KOPT-K1 (cell line): ENCODE measurements at regions not wholly inside any gene's neighbourhood (a gene's known extent, or its start where the extent isn't known, plus 50 kb on each side); places are given as distances from the start of the nearest gene placed in this dataset.

Experiments used
- H3K27ac ChIP-seq: fragments of 200-600 bp; sonication (generic); 2 replicates; pipeline ENCODE4 v1.5.1; 2016; ENCODE audit warnings: antibody characterized with exemption, mild to moderate bottlenecking, low read depth, low read length; ENCODE audit not compliant: poor library complexity, severe bottlenecking
- H3K36me3 ChIP-seq: fragments of 200-600 bp; sonication (generic); 2 replicates; pipeline ENCODE4 v1.5.1; 2017; ENCODE audit warnings: antibody characterized with exemption, mild to moderate bottlenecking, low read length, moderate library complexity; ENCODE audit not compliant: insufficient read depth
- H3K9me3 ChIP-seq: fragments of 200-600 bp; sonication (generic); 2 replicates; pipeline ENCODE4 v1.5.1; 2017; ENCODE audit warnings: antibody characterized with exemption, low read length, mild to moderate bottlenecking; ENCODE audit not compliant: insufficient read depth, poor library complexity, severe bottlenecking

DNA sequence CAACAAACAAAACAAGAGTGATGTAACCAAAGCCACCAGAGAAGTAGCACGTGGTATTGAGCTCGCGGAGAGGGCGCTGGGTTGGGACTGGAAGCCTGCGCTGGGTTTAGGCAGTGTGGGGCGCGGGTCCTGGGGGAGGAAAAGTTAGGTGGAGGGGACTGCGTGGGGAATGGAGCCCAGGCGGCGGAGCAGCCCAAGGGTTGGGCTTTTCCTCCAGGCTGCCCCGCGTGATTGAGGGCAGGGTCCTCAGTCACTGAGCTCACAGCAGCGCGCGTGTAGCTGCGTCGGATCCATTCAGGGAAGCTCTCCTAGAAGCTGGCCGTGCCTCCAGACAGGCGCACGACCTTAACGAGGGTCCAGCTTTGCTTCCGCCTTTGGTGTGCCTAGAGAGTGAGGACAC, 357.4 kb downstream of the GALR1 start:
- Histone ChIP-seq H3K27ac (no peak overlapping the region), H3K36me3 (no peaks in the 10 kb centered on the region), H3K9me3 (peaks cover 10% of the 10 kb centered on the region)

GRCh38 chr18:77608807-77609206, 359.2 kb downstream of the GALR1 start:
- Histone ChIP-seq H3K36me3 (no peaks in the 10 kb centered on the region), H3K9me3 (peaks cover 10% of the 10 kb centered on the region), H3K27ac (no peak overlapping the region)

- Histone ChIP-seq H3K9me3 (no peaks in the 10 kb centered on the region), H3K36me3 (no peaks in the 10 kb centered on the region), H3K27ac (no peak overlapping the region)
These were observed 368.0 kb downstream of the GALR1 start for GRCh38 chr18:77617694-77618093.

DNA sequence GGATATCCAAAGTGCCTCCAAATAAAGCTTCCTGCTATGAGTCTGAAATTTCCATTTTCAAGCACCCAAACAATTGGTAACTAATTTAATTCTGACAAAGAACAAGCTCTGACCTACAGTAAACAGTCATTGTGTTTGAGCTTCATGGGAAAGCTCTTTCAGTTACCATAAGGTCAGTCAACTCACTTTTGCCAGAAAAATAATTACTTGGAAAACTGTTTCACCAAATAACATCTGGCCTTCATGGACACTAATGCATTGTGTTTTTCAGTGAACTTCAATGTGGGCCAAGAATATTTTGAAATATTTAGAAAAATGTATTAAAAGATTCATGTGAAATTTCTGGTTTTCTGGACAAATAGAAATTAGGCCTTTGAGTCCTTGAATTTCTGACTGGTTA, 369.9 kb downstream of the GALR1 start:
- Histone ChIP-seq H3K36me3 (no peaks in the 10 kb centered on the region), H3K9me3 (no peaks in the 10 kb centered on the region), H3K27ac (no peak overlapping the region)

DNA sequence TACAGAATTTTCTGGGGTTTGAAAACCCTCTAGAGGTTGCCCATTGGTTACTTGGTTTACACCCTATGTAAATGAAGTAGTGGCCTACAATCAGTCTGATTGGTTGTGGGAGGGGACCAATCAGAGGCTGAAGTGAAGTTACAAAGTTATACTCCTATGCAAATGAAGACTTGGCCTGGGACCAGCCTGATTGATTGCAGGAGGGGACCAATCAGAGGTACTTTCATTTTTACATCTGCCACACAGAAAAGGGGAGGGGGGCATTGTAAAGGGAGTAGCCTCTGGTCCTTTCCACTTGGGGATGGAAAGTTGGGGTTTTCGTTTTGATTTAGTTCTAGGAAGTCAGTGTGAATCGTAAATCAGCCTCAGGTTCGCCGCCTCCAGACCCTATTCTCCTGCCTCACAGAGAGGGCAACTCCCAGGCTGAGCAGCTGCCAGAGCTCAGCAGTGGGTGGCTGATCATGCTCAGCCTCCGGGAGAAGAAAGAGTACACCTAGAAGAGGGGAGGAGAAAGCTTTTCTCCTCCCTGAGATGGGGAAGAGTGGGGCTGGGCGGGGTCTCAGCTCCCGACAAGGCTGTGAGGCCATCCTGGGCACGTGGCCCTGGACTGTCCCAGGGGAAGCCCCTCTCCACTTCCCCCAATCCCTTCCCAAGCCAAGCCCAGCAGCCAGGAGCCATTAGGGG, 372.5 kb downstream of the GALR1 start:
- Histone ChIP-seq H3K36me3 (no peaks in the 10 kb centered on the region), H3K27ac (no peak overlapping the region), H3K9me3 (no peaks in the 10 kb centered on the region)

DNA sequence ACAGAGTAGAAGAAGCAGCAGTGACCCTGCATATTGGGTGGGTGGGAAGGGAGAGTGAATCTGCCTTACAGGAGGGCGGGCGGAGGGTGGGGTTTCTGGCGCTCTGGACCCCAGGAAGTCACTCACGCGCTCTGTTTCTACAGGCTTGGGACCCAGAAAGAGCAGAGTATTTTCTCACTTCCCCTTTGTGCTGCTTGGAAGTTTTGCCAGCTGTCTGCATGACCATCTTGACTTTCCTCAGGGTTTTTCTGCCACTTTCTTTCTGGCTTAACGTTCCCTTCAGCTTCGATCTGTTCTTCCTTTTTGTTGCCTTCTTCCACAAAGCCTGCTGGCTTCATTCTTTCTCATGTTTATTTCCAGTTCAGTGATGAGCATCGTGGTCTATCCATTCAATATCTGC, 383.1 kb downstream of the GALR1 start:
- Histone ChIP-seq H3K9me3 (no peaks in the 10 kb centered on the region), H3K27ac (no peak overlapping the region), H3K36me3 (no peaks in the 10 kb centered on the region)

GRCh38 chr18:77634494-77634893, 384.8 kb downstream of the GALR1 start:
- Histone ChIP-seq H3K36me3 (no peaks in the 10 kb centered on the region), H3K9me3 (no peaks in the 10 kb centered on the region), H3K27ac (no peak overlapping the region)

- H3K36me3 ChIP-seq, result no peaks in the 10 kb centered on the region
- no peak overlapping the region for H3K27ac ChIP-seq
- no peaks in the 10 kb centered on the region for H3K9me3 ChIP-seq
These were observed 385.8 kb downstream of the GALR1 start for GRCh38 chr18:77635451-77635850.

GRCh38 chr18:77635858-77636257, 386.2 kb downstream of the GALR1 start:
- Histone ChIP-seq H3K27ac (no peak overlapping the region), H3K9me3 (no peaks in the 10 kb centered on the region), H3K36me3 (no peaks in the 10 kb centered on the region)

GRCh38 chr18:77645170-77645872, 395.7 kb downstream of the GALR1 start:
- Histone ChIP-seq H3K36me3 (no peaks in the 10 kb centered on the region), H3K27ac (no peak overlapping the region), H3K9me3 (no peaks in the 10 kb centered on the region)

DNA sequence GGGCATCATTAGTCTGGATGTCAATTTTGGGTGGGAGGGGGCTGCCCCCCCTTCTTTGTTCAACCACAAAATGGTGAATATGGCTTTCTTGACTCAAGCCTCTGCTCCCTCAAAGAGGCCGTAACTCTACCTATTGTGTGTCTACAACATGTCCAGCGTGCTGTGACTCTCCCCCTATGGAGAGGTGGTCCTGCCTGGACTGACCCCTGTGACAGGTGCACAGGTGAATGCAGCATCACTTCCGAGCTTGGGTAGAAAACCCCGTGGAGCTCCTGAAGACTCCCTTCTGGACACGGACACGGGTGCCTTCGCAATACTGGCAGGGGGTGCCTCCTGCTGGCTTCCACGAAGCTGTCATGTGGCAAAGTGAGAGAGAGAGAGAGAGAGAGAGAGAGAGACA, 397.8 kb downstream of the GALR1 start:
- Histone ChIP-seq H3K9me3 (no peaks in the 10 kb centered on the region), H3K27ac (no peak overlapping the region)

GRCh38 chr18:77648411-77648810, 398.8 kb downstream of the GALR1 start:
- H3K9me3 ChIP-seq, result no peaks in the 10 kb centered on the region
- no peak overlapping the region for H3K27ac ChIP-seq
- no peaks in the 10 kb centered on the region for H3K36me3 ChIP-seq

More for the DNA sequence above, 397.8 kb downstream of the GALR1 start:
- H3K36me3 ChIP-seq, result no peaks in the 10 kb centered on the region

DNA sequence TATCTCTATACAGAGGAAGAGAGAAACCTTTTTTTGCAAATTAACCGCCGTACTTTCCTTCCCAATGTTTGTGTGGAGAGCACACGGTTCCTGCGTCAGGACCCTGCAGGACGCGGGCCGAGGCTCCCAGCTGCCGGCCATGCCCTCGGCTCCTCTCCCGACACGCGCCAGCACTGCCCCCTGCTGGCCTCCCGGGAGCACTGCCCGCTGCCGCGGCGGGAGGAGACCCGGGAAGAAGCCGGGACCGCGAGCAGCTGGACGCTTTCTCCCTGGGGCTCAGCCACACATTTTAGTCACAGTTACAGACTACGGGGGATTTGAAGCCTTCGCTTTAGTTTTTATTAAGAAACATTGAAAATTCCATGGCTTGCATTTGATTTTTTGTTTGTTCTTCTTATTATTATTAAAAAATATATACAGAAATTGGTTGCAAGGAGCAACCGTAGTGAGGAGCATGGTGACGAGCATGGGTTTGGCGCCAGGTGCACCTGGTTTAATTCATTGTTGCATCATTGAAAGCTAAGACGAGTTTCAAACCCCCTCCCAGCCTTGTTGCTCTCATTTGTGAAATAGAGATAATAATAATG, 401.2 kb downstream of the GALR1 start:
- no peak overlapping the region for H3K27ac ChIP-seq
- no peaks in the 10 kb centered on the region for H3K36me3 ChIP-seq

DNA sequence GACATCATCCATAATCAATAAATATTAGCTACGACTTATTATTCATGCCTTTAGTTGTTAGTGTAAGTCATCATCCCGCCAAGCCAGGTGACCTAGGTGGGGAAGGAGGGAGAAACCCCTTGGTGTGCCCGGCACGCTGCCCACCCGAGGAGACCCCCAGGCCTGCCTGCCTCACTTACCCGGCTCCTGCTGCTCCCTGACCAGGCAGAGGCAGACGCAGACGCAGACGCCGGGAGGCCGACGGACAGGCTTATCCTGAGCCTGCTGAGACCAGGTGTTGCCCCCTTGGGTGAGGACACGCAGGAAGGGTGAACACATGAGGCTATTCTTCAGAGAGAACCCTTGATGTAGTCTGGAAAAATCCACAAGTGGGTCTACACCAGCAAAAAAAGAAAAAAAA, 401.8 kb downstream of the GALR1 start:
- Histone ChIP-seq H3K9me3 (no peaks in the 10 kb centered on the region), H3K36me3 (no peaks in the 10 kb centered on the region), H3K27ac (no peak overlapping the region)

More for the DNA sequence above, 401.2 kb downstream of the GALR1 start:
- no peaks in the 10 kb centered on the region for H3K9me3 ChIP-seq

DNA sequence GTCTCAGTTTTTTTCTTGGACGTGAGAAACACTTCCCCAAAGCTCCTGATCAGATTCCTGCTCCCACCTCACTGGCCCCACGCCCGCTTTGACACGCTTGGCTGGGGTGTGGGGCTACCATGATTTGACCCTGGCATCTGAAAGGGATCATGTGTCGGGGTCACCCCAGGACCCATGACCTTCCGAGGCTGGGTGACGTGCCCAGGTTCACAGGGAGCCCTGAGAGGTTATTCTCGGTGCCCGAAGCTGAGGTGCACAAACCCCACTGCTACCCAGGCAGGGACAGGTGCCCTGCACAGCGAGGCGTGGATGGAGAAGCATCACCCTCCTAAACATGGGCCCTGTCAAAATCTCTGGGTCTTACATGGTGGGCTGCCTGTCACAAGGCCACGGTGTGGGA, 404.1 kb downstream of the GALR1 start:
- Histone ChIP-seq H3K36me3 (no peaks in the 10 kb centered on the region), H3K27ac (no peak overlapping the region), H3K9me3 (no peaks in the 10 kb centered on the region)

DNA sequence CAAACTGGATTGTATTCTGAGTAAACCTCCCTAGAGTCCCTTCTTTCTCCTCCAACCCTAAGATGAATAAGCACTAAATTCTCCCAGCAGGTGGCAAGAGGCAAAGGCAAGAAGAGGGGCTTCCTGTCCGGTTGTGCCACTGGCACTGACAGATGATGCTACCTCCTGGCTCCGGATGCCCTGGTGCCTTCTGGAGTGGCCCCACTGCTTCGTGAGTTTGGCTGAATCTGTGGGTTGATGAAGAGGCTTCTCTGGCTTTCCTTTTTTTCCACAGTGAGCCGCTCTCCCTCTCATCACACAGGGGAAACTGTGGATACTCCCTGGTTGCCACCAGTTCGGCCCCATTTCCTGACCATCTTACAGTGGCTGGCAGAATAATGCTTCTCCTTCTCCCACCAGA, 404.7 kb downstream of the GALR1 start:
- Histone ChIP-seq H3K9me3 (no peaks in the 10 kb centered on the region), H3K36me3 (no peaks in the 10 kb centered on the region), H3K27ac (no peak overlapping the region)
